B cell (primary cell): ENCODE measurements at regions not wholly inside any gene's neighbourhood (a gene's known extent, or its start where the extent isn't known, plus 50 kb on each side); places are given as distances from the start of the nearest gene placed in this dataset.

Source experiments
- ATAC-seq: fragments of 200-7000 bp; cut with Tn5 transposase; one replicate; pipeline ENCODE4 v1.10.0; 2021; ENCODE audit warnings: low read depth, mild to moderate bottlenecking, moderate number of reproducible peaks, moderate library complexity
- CTCF ChIA-PET: fragments of 350-600 bp; sonication (Branson Sonifier 250); formaldehyde crosslinking; loops from one replicate; lab custom pipeline; 2021; ENCODE audit warnings: antibody characterized with exemption, inconsistent platforms; lab: Charles Lee
- POLR2A ChIA-PET: fragments of 350-600 bp; sonication (Branson Sonifier 250); formaldehyde crosslinking; loops from one replicate; lab custom pipeline; 2021; ENCODE audit warnings: antibody characterized with exemption; lab: Charles Lee
- DNase-seq: peaks from one replicate; pipeline ENCODE4 v3.0.0; 2013
- H2AFZ ChIP-seq: 2 replicates; pipeline ENCODE4 v1.6.1; 2012; ENCODE audit warnings: mild to moderate bottlenecking, low read depth, low read length; ENCODE audit not compliant: insufficient read depth, poor library complexity, severe bottlenecking
- H3K27ac ChIP-seq, 2 donors: 1 replicate in 1 of 2; 2 replicates in 1 of 2; pipeline ENCODE4 v1.5.1; 2012 to 2013; ENCODE audit warnings: low read length in 2 of 2, mild to moderate bottlenecking in 2 of 2, moderate library complexity in 1 of 2
- H3K27me3 ChIP-seq, 4 experiments: fragments of 200-600 bp in 1 of 4; sonication (generic) in 1 of 4; replicated peaks in 1 of 4; 1 replicate in 2 of 4; 2 replicates in 2 of 4; pipeline versions ENCODE4 v1.6.1 to v1.7.0; 2013 to 2016; ENCODE audit warnings: low read length in 3 of 4, mild to moderate bottlenecking in 2 of 4, mixed read lengths in 1 of 4, moderate library complexity in 1 of 4; ENCODE audit not compliant: insufficient read depth in 4 of 4, control insufficient read depth in 3 of 4; ENCODE audit errors: control extremely low read depth in 1 of 4
- H3K36me3 ChIP-seq, 2 experiments: replicated peaks in 1 of 2; 1 replicate in 1 of 2; 2 replicates in 1 of 2; pipeline versions ENCODE4 v1.6.1 to v1.7.1; 2013; ENCODE audit warnings: low read length in 1 of 2; ENCODE audit not compliant: insufficient read depth in 2 of 2, control insufficient read depth in 1 of 2; ENCODE audit errors: control extremely low read depth in 1 of 2, extremely low read depth in 1 of 2
- H3K4me1 ChIP-seq, 2 donors: fragments of 200-600 bp in 1 of 2; sonication (generic) in 1 of 2; 1 replicate in 1 of 2; 2 replicates in 1 of 2; pipeline versions ENCODE4 v1.5.1 to v1.6.1; 2013 to 2017; ENCODE audit warnings: low read length in 2 of 2; ENCODE audit not compliant: control insufficient read depth in 2 of 2, insufficient read depth in 2 of 2
- H3K4me2 ChIP-seq: replicated peaks from 2 replicates; pipeline ENCODE3; 2012; ENCODE audit warnings: mild to moderate bottlenecking, low read depth, low read length; ENCODE audit not compliant: poor library complexity, severe bottlenecking
- H3K4me3 ChIP-seq, 5 experiments: fragments of 200-600 bp in 1 of 5; sonication (generic) in 1 of 5; 1 replicate in 3 of 5; 2 replicates in 2 of 5; pipeline versions ENCODE4 v1.5.1 to v1.7.0; 2011 to 2016; ENCODE audit warnings: low read length in 4 of 5, mild to moderate bottlenecking in 4 of 5, low read depth in 2 of 5, control low read depth in 1 of 5, moderate library complexity in 1 of 5; ENCODE audit not compliant: insufficient read depth in 1 of 5; ENCODE audit errors: control extremely low read depth in 1 of 5, extremely low read depth in 1 of 5
- H3K79me2 ChIP-seq: fragments of 200-600 bp; sonication (generic); one replicate; pipeline ENCODE4 v1.6.0; 2016; ENCODE audit warnings: low read length; ENCODE audit not compliant: control insufficient read depth, insufficient read depth
- H3K9ac ChIP-seq: fragments of 200-600 bp; sonication (generic); 2 replicates; pipeline ENCODE4 v1.6.1; 2017; ENCODE audit warnings: mild to moderate bottlenecking, low read length, moderate library complexity
- H3K9me3 ChIP-seq, 3 donors: one replicate each; pipeline versions ENCODE4 v1.6.1 to v1.7.1; 2013; ENCODE audit warnings: low read length in 2 of 3; ENCODE audit not compliant: control insufficient read depth in 2 of 3, insufficient read depth in 1 of 3; ENCODE audit errors: control extremely low read depth in 1 of 3
- H4K20me1 ChIP-seq: 2 replicates; pipeline ENCODE4 v1.6.0; 2012; ENCODE audit warnings: mild to moderate bottlenecking, low read length; ENCODE audit not compliant: insufficient read depth, control insufficient read depth, poor library complexity, severe bottlenecking
- H3K27ac Mint-ChIP-seq: one replicate; pipeline ENCODE4 v1.8.0; 2021; ENCODE audit warnings: mixed read lengths
- H3K27me3 Mint-ChIP-seq: one replicate; pipeline ENCODE4 v1.8.0; 2021; ENCODE audit warnings: mixed read lengths
- H3K4me1 Mint-ChIP-seq: one replicate; pipeline ENCODE4 v1.8.0; 2021; ENCODE audit warnings: mixed read lengths
- H3K4me3 Mint-ChIP-seq: one replicate; pipeline ENCODE4 v1.8.0; 2021; ENCODE audit warnings: mixed read lengths
- H3K9me3 Mint-ChIP-seq: one replicate; pipeline ENCODE4 v1.8.0; 2022; ENCODE audit warnings: mixed read lengths; ENCODE audit not compliant: insufficient read depth
- EZH2 ChIP-seq: IDR thresholded peaks from 2 replicates; pipeline ENCODE4 v1.6.1; 2012; ENCODE audit warnings: borderline replicate concordance, low read depth, mild to moderate bottlenecking, moderate library complexity, low read length; ENCODE audit not compliant: insufficient read depth, poor library complexity, severe bottlenecking
- WGBS: methylation state at CpG from one replicate; pipeline ENCODE4 v1.1.5; 2013; ENCODE audit warnings: missing lambda C conversion rate; ENCODE audit not compliant: insufficient coverage; 5-methylcytosine and 5-hydroxymethylcytosine counted together
- intact Hi-C: fragments of 100-400 bp; cut with micrococcal nuclease; formaldehyde crosslinking; loops from one replicate; pipeline ENCODE4 v1.10.0; 2022
- TF ChIP-seq, protein P1 (sequence below): fragments of 200-600 bp; IDR thresholded peaks from one replicate; pipeline ENCODE4 v1.8.0; 2022; ENCODE audit warnings: antibody characterized with exemption, mild to moderate bottlenecking

DNA sequence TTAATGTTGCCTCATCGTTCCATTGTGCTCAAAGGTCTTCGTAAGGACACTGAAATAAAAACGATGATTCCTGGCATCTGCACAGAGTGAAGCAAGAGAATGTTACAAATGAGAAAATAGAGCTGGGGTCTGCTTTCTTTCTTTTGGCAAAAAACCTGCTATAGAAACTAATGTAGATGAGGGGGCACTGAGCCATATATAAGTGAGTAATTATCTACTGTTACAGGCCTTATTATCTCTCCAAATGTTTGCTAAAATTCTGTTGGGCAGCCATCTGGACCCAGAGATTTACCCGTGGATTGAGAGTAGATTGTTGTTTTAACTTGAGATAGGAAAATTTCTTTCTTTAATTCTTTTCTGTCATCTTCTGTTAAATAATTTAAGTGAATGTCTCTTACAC is 472.5 kb upstream of the PIK3C3 start:
- Histone ChIP-seq H3K9ac (no peak overlapping the region), H3K36me3 (no peaks in the 10 kb centered on the region), H3K79me2 (no peaks in the 10 kb centered on the region), H2AFZ (no peak overlapping the region), H3K9me3 (no peaks in the 10 kb centered on the region), H3K4me3 (no peak overlapping the region), H3K27ac (no peak overlapping the region), H4K20me1 (no peaks in the 10 kb centered on the region), H3K4me1 (no peaks in the 10 kb centered on the region), H3K27me3 (no peaks in the 10 kb centered on the region), H3K4me2 (no peak overlapping the region)
- H3K27me3 Mint-ChIP-seq = no peaks in the 10 kb centered on the region
- no peak for ATAC-seq
- WGBS = 88% methylated on average over 3 of the region's 4 CpGs
- ChIA-PET CTCF (no interaction called here), POLR2A (no interaction called here)
- TF ChIP-seq, protein P1, sequence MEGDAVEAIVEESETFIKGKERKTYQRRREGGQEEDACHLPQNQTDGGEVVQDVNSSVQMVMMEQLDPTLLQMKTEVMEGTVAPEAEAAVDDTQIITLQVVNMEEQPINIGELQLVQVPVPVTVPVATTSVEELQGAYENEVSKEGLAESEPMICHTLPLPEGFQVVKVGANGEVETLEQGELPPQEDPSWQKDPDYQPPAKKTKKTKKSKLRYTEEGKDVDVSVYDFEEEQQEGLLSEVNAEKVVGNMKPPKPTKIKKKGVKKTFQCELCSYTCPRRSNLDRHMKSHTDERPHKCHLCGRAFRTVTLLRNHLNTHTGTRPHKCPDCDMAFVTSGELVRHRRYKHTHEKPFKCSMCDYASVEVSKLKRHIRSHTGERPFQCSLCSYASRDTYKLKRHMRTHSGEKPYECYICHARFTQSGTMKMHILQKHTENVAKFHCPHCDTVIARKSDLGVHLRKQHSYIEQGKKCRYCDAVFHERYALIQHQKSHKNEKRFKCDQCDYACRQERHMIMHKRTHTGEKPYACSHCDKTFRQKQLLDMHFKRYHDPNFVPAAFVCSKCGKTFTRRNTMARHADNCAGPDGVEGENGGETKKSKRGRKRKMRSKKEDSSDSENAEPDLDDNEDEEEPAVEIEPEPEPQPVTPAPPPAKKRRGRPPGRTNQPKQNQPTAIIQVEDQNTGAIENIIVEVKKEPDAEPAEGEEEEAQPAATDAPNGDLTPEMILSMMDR = no peak
- TF ChIP-seq EZH2 = no peak
- no peak for DNase-seq
- H3K4me1 Mint-ChIP-seq = no peaks in the 10 kb centered on the region
- no peaks in the 10 kb centered on the region for H3K9me3 Mint-ChIP-seq
- no peak overlapping the region for H3K27ac Mint-ChIP-seq
- no peak overlapping the region for H3K4me3 Mint-ChIP-seq
- intact Hi-C loops = no loop called here

DNA sequence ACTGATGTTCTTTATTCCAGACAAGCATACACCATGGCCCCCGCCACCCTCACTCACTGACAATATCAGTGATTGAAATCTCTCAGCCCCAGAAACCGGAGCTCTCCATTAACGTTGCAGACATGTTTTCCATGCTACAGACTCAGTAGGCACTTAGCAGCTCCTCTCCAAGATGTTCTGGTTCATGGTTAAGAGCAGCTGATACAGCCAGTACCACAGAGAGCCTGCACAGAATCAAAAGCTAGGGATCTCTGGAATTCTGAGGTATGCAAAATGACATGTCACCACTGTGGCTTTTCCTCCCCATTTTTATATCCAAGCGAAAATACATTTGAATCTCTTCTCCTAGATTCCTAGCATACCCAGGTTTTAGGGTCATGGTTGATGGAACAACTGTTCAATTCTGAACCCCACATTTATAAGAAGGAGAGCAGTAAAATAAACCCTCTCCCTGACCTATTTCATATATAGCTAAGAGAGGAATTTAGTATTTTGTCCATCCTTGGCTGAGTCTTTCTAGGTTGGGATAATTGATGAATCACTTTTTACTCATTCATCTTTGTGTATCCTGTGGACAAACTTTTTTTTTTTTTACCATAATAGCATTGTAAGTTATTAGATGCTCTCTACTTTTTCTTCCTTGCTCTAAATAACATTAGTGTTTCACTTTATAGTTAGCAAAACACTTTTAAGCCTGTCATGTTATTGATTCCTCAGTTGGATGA is 488.4 kb upstream of the PIK3C3 start:
- H3K36me3 ChIP-seq = no peaks in the 10 kb centered on the region
- CTCF ChIA-PET = no interaction called here
- no peak overlapping the region for H3K9ac ChIP-seq
- Mint-ChIP-seq H3K4me1 (no peaks in the 10 kb centered on the region), H3K27me3 (no peaks in the 10 kb centered on the region), H3K4me3 (no peak overlapping the region), H3K27ac (no peak overlapping the region), H3K9me3 (peaks cover 7% of the 10 kb centered on the region)
- H2AFZ ChIP-seq = no peak overlapping the region
- intact Hi-C loops = no loop called here
- no peaks in the 10 kb centered on the region for H3K27me3 ChIP-seq
- no peaks in the 10 kb centered on the region for H4K20me1 ChIP-seq
- WGBS = 65% methylated on average over 2 of the region's 4 CpGs
- no peaks in the 10 kb centered on the region for H3K9me3 ChIP-seq
- ATAC-seq (no peak), DNase-seq (no peak)
- no peak overlapping the region for H3K27ac ChIP-seq
- no peak for TF ChIP-seq EZH2
- TF ChIP-seq, protein P1 = no peak
- H3K4me3 ChIP-seq = no peak overlapping the region
- POLR2A ChIA-PET = no interaction called here
- no peaks in the 10 kb centered on the region for H3K79me2 ChIP-seq
- H3K4me2 ChIP-seq = no peak overlapping the region
- no peaks in the 10 kb centered on the region for H3K4me1 ChIP-seq
